Epithelial cell of prostate (primary cell): ENCODE measurements at regions not wholly inside any gene's neighbourhood (a gene's known extent, or its start where the extent isn't known, plus 50 kb on each side); places are given as distances from the start of the nearest gene placed in this dataset.

Experiments
- DNase-seq: peaks from one replicate; pipeline ENCODE4 v3.0.0-alpha.2; 2011; ENCODE audit warnings: low read depth, low spot score
- H3K27ac ChIP-seq: fragments of 450-650 bp; 2 replicates; pipeline ENCODE4 v1.5.1; 2017; ENCODE audit warnings: mild to moderate bottlenecking

GRCh38 chr17:55635253-55635914 lies 87.3 kb downstream of the TMEM100 start:
- DNase-seq, result no peak
- no peak overlapping the region for H3K27ac ChIP-seq

- no peak overlapping the region for H3K27ac ChIP-seq
- no peak for DNase-seq
These were observed 88.0 kb downstream of the TMEM100 start for GRCh38 chr17:55634702-55635101.

- H3K27ac ChIP-seq, result no peak overlapping the region
- DNase-seq, result no peak
These were observed 89.8 kb downstream of the TMEM100 start for GRCh38 chr17:55632893-55633292.

- H3K27ac ChIP-seq, result no peak overlapping the region
These were observed 90.4 kb downstream of the TMEM100 start for GRCh38 chr17:55632236-55632635.

GRCh38 chr17:55629995-55630394 lies 92.7 kb downstream of the TMEM100 start:
- H3K27ac ChIP-seq, result no peak overlapping the region
- no peak for DNase-seq

More at GRCh38 chr17:55632236-55632635, 90.4 kb downstream of the TMEM100 start:
- no peak for DNase-seq

- no peak for DNase-seq
- no peak overlapping the region for H3K27ac ChIP-seq
These were observed 97.1 kb downstream of the TMEM100 start for GRCh38 chr17:55625521-55625920.

GRCh38 chr17:55624772-55625433 lies 97.8 kb downstream of the TMEM100 start:
- H3K27ac ChIP-seq, result no peak overlapping the region
- DNase-seq, result no peak

GRCh38 chr17:55622547-55622946 lies 100.1 kb downstream of the TMEM100 start:
- H3K27ac ChIP-seq, result no peak overlapping the region
- DNase-seq, result no peak

- DNase-seq, result no peak
- H3K27ac ChIP-seq, result no peak overlapping the region
These were observed 101.7 kb downstream of the TMEM100 start for GRCh38 chr17:55620945-55621344.

GRCh38 chr17:55620023-55620422 lies 102.6 kb downstream of the TMEM100 start:
- no peak overlapping the region for H3K27ac ChIP-seq
- DNase-seq, result no peak

GRCh38 chr17:55617441-55617840 lies 105.2 kb downstream of the TMEM100 start:
- DNase-seq, result no peak
- no peak overlapping the region for H3K27ac ChIP-seq

- DNase-seq, result no peak
- no peak overlapping the region for H3K27ac ChIP-seq
These were observed 102.8 kb upstream of the SMIM36 start for GRCh38 chr17:55614061-55614460.

GRCh38 chr17:55612691-55613141 lies 101.5 kb upstream of the SMIM36 start:
- no peak overlapping the region for H3K27ac ChIP-seq
- no peak for DNase-seq

- H3K27ac ChIP-seq, result no peak overlapping the region
- DNase-seq, result no peak
These were observed 96.6 kb upstream of the SMIM36 start for GRCh38 chr17:55607731-55608341.

GRCh38 chr17:55606488-55606815 lies 95.2 kb upstream of the SMIM36 start:
- no peak for DNase-seq
- H3K27ac ChIP-seq, result no peak overlapping the region

- DNase-seq, result no peak
These were observed 94.6 kb upstream of the SMIM36 start for GRCh38 chr17:55605705-55606487.

GRCh38 chr17:55601874-55602364 lies 90.7 kb upstream of the SMIM36 start:
- no peak overlapping the region for H3K27ac ChIP-seq
- DNase-seq, result no peak

More at GRCh38 chr17:55605705-55606487, 94.6 kb upstream of the SMIM36 start:
- no peak overlapping the region for H3K27ac ChIP-seq

GRCh38 chr17:55598495-55598894 lies 87.2 kb upstream of the SMIM36 start:
- H3K27ac ChIP-seq, result no peak overlapping the region
- DNase-seq, result no peak

GRCh38 chr17:55588446-55589242 lies 77.4 kb upstream of the SMIM36 start:
- no peak for DNase-seq
- H3K27ac ChIP-seq, result no peak overlapping the region

GRCh38 chr17:55587608-55588139 lies 76.4 kb upstream of the SMIM36 start:
- no peak for DNase-seq
- no peak overlapping the region for H3K27ac ChIP-seq
